SK-N-MC (cell line): ENCODE measurements at regions not wholly inside any gene's neighbourhood (a gene's known extent, or its start where the extent isn't known, plus 50 kb on each side); places are given as distances from the start of the nearest gene placed in this dataset.
A peak's percentile ranks its signal among the peaks of the same experiment; 100 is the strongest.

ENCODE experiments used
- DNase-seq: peaks from one replicate; pipeline ENCODE4 v3.0.0-alpha.2; 2011; ENCODE audit warnings: low read depth, low spot score
- H3K27ac ChIP-seq: fragments of 200-600 bp; sonication (generic); 2 replicates; pipeline ENCODE4 v1.5.1; 2016; ENCODE audit warnings: mixed run types
- H3K36me3 ChIP-seq: fragments of 200-600 bp; sonication (generic); 2 replicates; pipeline ENCODE4 v1.6.1; 2017; ENCODE audit warnings: antibody characterized with exemption, low read length, mixed read lengths; ENCODE audit not compliant: insufficient read depth
- H3K4me3 ChIP-seq: fragments of 200-600 bp; sonication (generic); 2 replicates; pipeline ENCODE4 v1.5.1; 2016
- H3K9ac ChIP-seq: fragments of 200-600 bp; sonication (generic); 2 replicates; pipeline ENCODE4 v1.8.0; 2017; ENCODE audit warnings: mixed run types, mixed read lengths; ENCODE audit not compliant: insufficient read length
- H3K9me3 ChIP-seq: fragments of 200-600 bp; sonication (generic); 2 replicates; pipeline ENCODE4 v1.6.1; 2017; ENCODE audit warnings: low read depth, mild to moderate bottlenecking, antibody characterized with exemption, low read length, moderate library complexity, mixed read lengths
- EZH2 ChIP-seq: fragments of 200-600 bp; sonication (generic); IDR thresholded peaks from one replicate; pipeline ENCODE4 v1.6.1; 2017; ENCODE audit warnings: antibody characterized with exemption
- FOXP2 ChIP-seq: optimal IDR thresholded peaks from 2 replicates; pipeline ENCODE3; 2011; ENCODE audit warnings: mild to moderate bottlenecking, moderate library complexity; ENCODE audit not compliant: insufficient read depth; ENCODE audit errors: extremely low read length, control extremely low read depth
- POLR2AphosphoS5 ChIP-seq: IDR thresholded peaks from 2 replicates; pipeline ENCODE4 v1.6.1; 2012; ENCODE audit warnings: mild to moderate bottlenecking, low read depth, low read length, borderline replicate concordance

GRCh38 chr13:61358599-61358998, 57.0 kb downstream of the PCDH20 start:
- no peak overlapping the region for H3K27ac ChIP-seq
- H3K36me3 ChIP-seq = no peaks in the 10 kb centered on the region
- TF ChIP-seq POLR2AphosphoS5 (no peak), EZH2 (no peak), FOXP2 (no peak)
- DNase-seq = no peak
- no peak overlapping the region for H3K4me3 ChIP-seq
- no peak overlapping the region for H3K9ac ChIP-seq
- no peaks in the 10 kb centered on the region for H3K9me3 ChIP-seq

GRCh38 chr13:61350341-61350740, 65.3 kb downstream of the PCDH20 start:
- no peak overlapping the region for H3K9ac ChIP-seq
- DNase-seq = no peak
- H3K27ac ChIP-seq = no peak overlapping the region
- H3K9me3 ChIP-seq = no peaks in the 10 kb centered on the region
- H3K36me3 ChIP-seq = no peaks in the 10 kb centered on the region
- no peak overlapping the region for H3K4me3 ChIP-seq
- no peak for TF ChIP-seq POLR2AphosphoS5
- no peak for TF ChIP-seq EZH2
- no peak for TF ChIP-seq FOXP2

- Histone ChIP-seq H3K36me3 (no peaks in the 10 kb centered on the region), H3K27ac (no peak overlapping the region), H3K4me3 (no peak overlapping the region), H3K9ac (no peak overlapping the region), H3K9me3 (no peaks in the 10 kb centered on the region)
- TF ChIP-seq EZH2 (no peak), POLR2AphosphoS5 (no peak), FOXP2 (no peak)
- no peak for DNase-seq
Measured at GRCh38 chr13:61339054-61339621, 76.5 kb downstream of the PCDH20 start.

- no peak overlapping the region for H3K4me3 ChIP-seq
- no peaks in the 10 kb centered on the region; the same call in 1 of the 2 replicates for H3K36me3 ChIP-seq
- TF ChIP-seq EZH2 (no peak), POLR2AphosphoS5 (no peak), FOXP2 (no peak)
- no peak overlapping the region for H3K9ac ChIP-seq
- H3K9me3 ChIP-seq = no peaks in the 10 kb centered on the region; the same call in 1 of the 2 replicates
- H3K27ac ChIP-seq = no peak overlapping the region
- no peak for DNase-seq
Measured at GRCh38 chr13:61316647-61317046, 99.0 kb downstream of the PCDH20 start.

- no peak overlapping the region for H3K4me3 ChIP-seq
- H3K9ac ChIP-seq = no peak overlapping the region
- no peaks in the 10 kb centered on the region for H3K9me3 ChIP-seq
- no peaks in the 10 kb centered on the region for H3K36me3 ChIP-seq
- no peak overlapping the region for H3K27ac ChIP-seq
- DNase-seq = no peak
- no peak for TF ChIP-seq EZH2
- TF ChIP-seq POLR2AphosphoS5 = no peak
- no peak for TF ChIP-seq FOXP2
Measured at GRCh38 chr13:61294467-61295191, 121.0 kb downstream of the PCDH20 start.

GRCh38 chr13:61286148-61286745, 129.4 kb downstream of the PCDH20 start:
- no peaks in the 10 kb centered on the region for H3K36me3 ChIP-seq
- H3K9ac ChIP-seq = no peak overlapping the region
- DNase-seq = peak; percentile 32
- no peaks in the 10 kb centered on the region for H3K9me3 ChIP-seq
- no peak overlapping the region for H3K27ac ChIP-seq
- TF ChIP-seq EZH2 (no peak), FOXP2 (no peak), POLR2AphosphoS5 (no peak)
- H3K4me3 ChIP-seq = no peak overlapping the region

- Histone ChIP-seq H3K9me3 (no peaks in the 10 kb centered on the region), H3K27ac (no peak overlapping the region), H3K4me3 (no peak overlapping the region), H3K9ac (no peak overlapping the region), H3K36me3 (no peaks in the 10 kb centered on the region)
- DNase-seq = no peak
- TF ChIP-seq POLR2AphosphoS5 (no peak), FOXP2 (no peak), EZH2 (no peak)
Measured at GRCh38 chr13:61277586-61278276, 137.9 kb downstream of the PCDH20 start.

- Histone ChIP-seq H3K36me3 (no peaks in the 10 kb centered on the region), H3K9me3 (no peaks in the 10 kb centered on the region), H3K9ac (no peak overlapping the region), H3K27ac (no peak overlapping the region), H3K4me3 (no peak overlapping the region)
- DNase-seq = no peak
- TF ChIP-seq FOXP2 (no peak), POLR2AphosphoS5 (no peak), EZH2 (no peak)
Measured at GRCh38 chr13:61277088-61277487, 138.6 kb downstream of the PCDH20 start.
